ENCODE measurements at regions not wholly inside any gene's neighbourhood (a gene's known extent, or its start where the extent isn't known, plus 50 kb on each side); places are given as distances from the start of the nearest gene placed in this dataset.

GRCh38 chr17:14488958-14489550 lies 188.2 kb downstream of the HS3ST3B1 start:
- TF ChIP-seq POLR2A (IDR thresholded peaks at IDR 0.05), result no peak
- TF ChIP-seq, protein P1, sequence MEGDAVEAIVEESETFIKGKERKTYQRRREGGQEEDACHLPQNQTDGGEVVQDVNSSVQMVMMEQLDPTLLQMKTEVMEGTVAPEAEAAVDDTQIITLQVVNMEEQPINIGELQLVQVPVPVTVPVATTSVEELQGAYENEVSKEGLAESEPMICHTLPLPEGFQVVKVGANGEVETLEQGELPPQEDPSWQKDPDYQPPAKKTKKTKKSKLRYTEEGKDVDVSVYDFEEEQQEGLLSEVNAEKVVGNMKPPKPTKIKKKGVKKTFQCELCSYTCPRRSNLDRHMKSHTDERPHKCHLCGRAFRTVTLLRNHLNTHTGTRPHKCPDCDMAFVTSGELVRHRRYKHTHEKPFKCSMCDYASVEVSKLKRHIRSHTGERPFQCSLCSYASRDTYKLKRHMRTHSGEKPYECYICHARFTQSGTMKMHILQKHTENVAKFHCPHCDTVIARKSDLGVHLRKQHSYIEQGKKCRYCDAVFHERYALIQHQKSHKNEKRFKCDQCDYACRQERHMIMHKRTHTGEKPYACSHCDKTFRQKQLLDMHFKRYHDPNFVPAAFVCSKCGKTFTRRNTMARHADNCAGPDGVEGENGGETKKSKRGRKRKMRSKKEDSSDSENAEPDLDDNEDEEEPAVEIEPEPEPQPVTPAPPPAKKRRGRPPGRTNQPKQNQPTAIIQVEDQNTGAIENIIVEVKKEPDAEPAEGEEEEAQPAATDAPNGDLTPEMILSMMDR (IDR thresholded peaks at IDR 0.05), result no peak
- no peak for TF ChIP-seq POLR2AphosphoS5 (IDR thresholded peaks at IDR 0.05; ENCODE audit: insufficient read depth in 1 of 2, low read depth in 1 of 2)
